ENCODE measurements at regions not wholly inside any gene's neighbourhood (a gene's known extent, or its start where the extent isn't known, plus 50 kb on each side); places are given as distances from the start of the nearest gene placed in this dataset.

GRCh38 chr20:24257171-24257570 lies 212.3 kb upstream of the SYNDIG1 start:
- no peak for DNase-seq

- no peak for DNase-seq
Measured at GRCh38 chr20:24256307-24256706, 213.1 kb upstream of the SYNDIG1 start.

GRCh38 chr20:24254480-24254879 lies 214.9 kb upstream of the SYNDIG1 start:
- DNase-seq = no peak

- no peak for DNase-seq
Measured at GRCh38 chr20:24253321-24253720, 216.1 kb upstream of the SYNDIG1 start.

- no peak for DNase-seq
Measured at GRCh38 chr20:24245094-24245493, 224.3 kb upstream of the SYNDIG1 start.

- DNase-seq = no peak
Measured at GRCh38 chr20:24242763-24243162, 226.7 kb upstream of the SYNDIG1 start.

- DNase-seq = no peak
Measured at GRCh38 chr20:24241466-24241865, 228.0 kb upstream of the SYNDIG1 start.

GRCh38 chr20:24236963-24237362 lies 232.5 kb upstream of the SYNDIG1 start:
- DNase-seq = no peak

GRCh38 chr20:24236201-24236600 lies 233.2 kb upstream of the SYNDIG1 start:
- no peak for DNase-seq

GRCh38 chr20:24235296-24236175 lies 233.9 kb upstream of the SYNDIG1 start:
- peak; percentile 0 for DNase-seq

GRCh38 chr20:24227600-24227999 lies 239.0 kb upstream of the GGTLC1 start:
- no peak for DNase-seq

- no peak for DNase-seq
Measured at GRCh38 chr20:24212494-24212893, 223.9 kb upstream of the GGTLC1 start.

GRCh38 chr20:24211972-24212371 lies 223.4 kb upstream of the GGTLC1 start:
- no peak for DNase-seq

GRCh38 chr20:24210356-24210755 lies 221.8 kb upstream of the GGTLC1 start:
- no peak for DNase-seq

- DNase-seq = no peak
Measured at GRCh38 chr20:24208652-24209051, 220.1 kb upstream of the GGTLC1 start.

GRCh38 chr20:24207803-24208300 lies 219.3 kb upstream of the GGTLC1 start:
- DNase-seq = no peak

- no peak for DNase-seq
Measured at GRCh38 chr20:24206995-24207394, 218.4 kb upstream of the GGTLC1 start.

- no peak for DNase-seq
Measured at GRCh38 chr20:24203526-24204183, 215.1 kb upstream of the GGTLC1 start.

GRCh38 chr20:24199501-24199900 lies 210.9 kb upstream of the GGTLC1 start:
- DNase-seq = no peak

GRCh38 chr20:24194143-24194542 lies 205.6 kb upstream of the GGTLC1 start:
- DNase-seq = no peak

- DNase-seq = no peak
Measured at GRCh38 chr20:24190905-24191304, 202.3 kb upstream of the GGTLC1 start.

- no peak for DNase-seq
Measured at GRCh38 chr20:24185791-24186190, 197.2 kb upstream of the GGTLC1 start.

- DNase-seq = no peak
Measured at GRCh38 chr20:24181151-24181550, 192.6 kb upstream of the GGTLC1 start.

GRCh38 chr20:24169256-24169655 lies 180.7 kb upstream of the GGTLC1 start:
- no peak for DNase-seq
